ENCODE measurements at regions not wholly inside any gene's neighbourhood (a gene's known extent, or its start where the extent isn't known, plus 50 kb on each side); places are given as distances from the start of the nearest gene placed in this dataset.

GRCh38 chr1:164020391-164020790, 538.6 kb upstream of the PBX1 start:
- no peaks in the 10 kb centered on the region for H3K36me3 Mint-ChIP-seq (ENCODE audit: low read depth)
- H3K27me3 Mint-ChIP-seq, result no peaks in the 10 kb centered on the region
- intact Hi-C loops (cut with micrococcal nuclease), result no loop called here
- CTCF ChIA-PET, result no interaction called here
- POLR2A ChIA-PET, result no interaction called here
- no peak overlapping the region for H3K27ac Mint-ChIP-seq
- ATAC-seq (ENCODE audit: low read depth) (no peak), DNase-seq (no peak)
- H3K9me3 Mint-ChIP-seq, result peaks cover 17% of the 10 kb centered on the region
- no peak for TF ChIP-seq CTCF (IDR thresholded peaks at IDR 0.05)
- no peak overlapping the region for H3K4me3 Mint-ChIP-seq
- no peaks in the 10 kb centered on the region for H3K4me1 Mint-ChIP-seq

GRCh38 chr1:164021813-164022212, 537.2 kb upstream of the PBX1 start:
- Mint-ChIP-seq H3K9me3 (peaks cover 15% of the 10 kb centered on the region), H3K27ac (no peak overlapping the region), H3K4me3 (no peak overlapping the region), H3K27me3 (no peaks in the 10 kb centered on the region), H3K36me3 (ENCODE audit: low read depth) (no peaks in the 10 kb centered on the region), H3K4me1 (no peaks in the 10 kb centered on the region)
- no peak for TF ChIP-seq CTCF (IDR thresholded peaks at IDR 0.05)
- ChIA-PET POLR2A (no interaction called here), CTCF (no interaction called here)
- no peak for DNase-seq
- intact Hi-C loops (cut with micrococcal nuclease), result no loop called here
- no peak for ATAC-seq (ENCODE audit: low read depth)

GRCh38 chr1:164033782-164034181, 525.2 kb upstream of the PBX1 start:
- intact Hi-C loops (cut with micrococcal nuclease), result no loop called here
- Mint-ChIP-seq H3K27ac (no peak overlapping the region), H3K4me1 (no peaks in the 10 kb centered on the region), H3K9me3 (peaks cover 19% of the 10 kb centered on the region), H3K4me3 (no peak overlapping the region), H3K27me3 (no peaks in the 10 kb centered on the region), H3K36me3 (ENCODE audit: low read depth) (no peaks in the 10 kb centered on the region)
- DNase-seq (no peak), ATAC-seq (ENCODE audit: low read depth) (no peak)
- no peak for TF ChIP-seq CTCF (IDR thresholded peaks at IDR 0.05)
- ChIA-PET POLR2A (no interaction called here), CTCF (no interaction called here)

- ChIA-PET POLR2A (no interaction called here), CTCF (no interaction called here)
- Mint-ChIP-seq H3K4me1 (no peaks in the 10 kb centered on the region), H3K27me3 (no peaks in the 10 kb centered on the region), H3K4me3 (no peak overlapping the region), H3K9me3 (peaks cover 4% of the 10 kb centered on the region), H3K36me3 (ENCODE audit: low read depth) (no peaks in the 10 kb centered on the region), H3K27ac (no peak overlapping the region)
- intact Hi-C loops (cut with micrococcal nuclease), result no loop called here
- ATAC-seq (ENCODE audit: low read depth) (no peak), DNase-seq (no peak)
- TF ChIP-seq CTCF (IDR thresholded peaks at IDR 0.05), result no peak
Observed at GRCh38 chr1:164040754-164041153, 518.2 kb upstream of the PBX1 start.

GRCh38 chr1:164051782-164052181, 507.2 kb upstream of the PBX1 start:
- Mint-ChIP-seq H3K36me3 (ENCODE audit: low read depth) (no peaks in the 10 kb centered on the region), H3K27me3 (no peaks in the 10 kb centered on the region), H3K27ac (no peak overlapping the region), H3K4me3 (no peak overlapping the region), H3K9me3 (no peaks in the 10 kb centered on the region), H3K4me1 (no peaks in the 10 kb centered on the region)
- DNase-seq (no peak), ATAC-seq (ENCODE audit: low read depth) (no peak)
- intact Hi-C loops (cut with micrococcal nuclease), result no loop called here
- POLR2A ChIA-PET, result no interaction called here
- CTCF ChIA-PET, result no interaction called here
- TF ChIP-seq CTCF (IDR thresholded peaks at IDR 0.05), result no peak

Data from activated B cell treated with CpG ODN at 0.5 μM for 24 hours (primary cell).